NCI-H526 (cell line): ENCODE measurements at regions not wholly inside any gene's neighbourhood (a gene's known extent, or its start where the extent isn't known, plus 50 kb on each side); places are given as distances from the start of the nearest gene placed in this dataset.

ENCODE experiments used
- DNase-seq, 2 experiments: peaks; one replicate each; lab custom pipeline; 2025; lab: John Stamatoyannopoulos, UW

- DNase-seq, result no peak
These were observed 588.8 kb downstream of the PRELID2 start for GRCh38 chr5:145246379-145246778.

GRCh38 chr5:145245354-145245753 lies 589.8 kb downstream of the PRELID2 start:
- no peak for DNase-seq

- DNase-seq, result no peak
These were observed 590.4 kb downstream of the PRELID2 start for GRCh38 chr5:145244788-145245187.

GRCh38 chr5:145244251-145244650 lies 590.9 kb downstream of the PRELID2 start:
- no peak for DNase-seq

- no peak for DNase-seq
These were observed 592.1 kb downstream of the PRELID2 start for GRCh38 chr5:145243016-145243415.

- no peak for DNase-seq
These were observed 592.6 kb downstream of the PRELID2 start for GRCh38 chr5:145242551-145242950.

GRCh38 chr5:145237843-145238242 lies 597.3 kb downstream of the PRELID2 start:
- DNase-seq, result peak; percentile 35 to 82

GRCh38 chr5:145236983-145237382 lies 598.2 kb downstream of the PRELID2 start:
- DNase-seq, result no peak

GRCh38 chr5:145236127-145236526 lies 599.0 kb downstream of the PRELID2 start:
- no peak for DNase-seq

- no peak for DNase-seq
These were observed 601.7 kb downstream of the PRELID2 start for GRCh38 chr5:145233461-145233860.

GRCh38 chr5:145230781-145231180 lies 604.4 kb downstream of the PRELID2 start:
- DNase-seq, result no peak

GRCh38 chr5:145228564-145228963 lies 606.6 kb downstream of the PRELID2 start:
- DNase-seq, result no peak

GRCh38 chr5:145227881-145228280 lies 607.3 kb downstream of the PRELID2 start:
- DNase-seq, result no peak

GRCh38 chr5:145226726-145227125 lies 608.4 kb downstream of the PRELID2 start:
- DNase-seq, result no peak

GRCh38 chr5:145225529-145225928 lies 609.6 kb downstream of the PRELID2 start:
- no peak for DNase-seq

GRCh38 chr5:145223582-145223981 lies 611.6 kb downstream of the PRELID2 start:
- DNase-seq, result no peak

- DNase-seq, result no peak
These were observed 612.5 kb downstream of the PRELID2 start for GRCh38 chr5:145222622-145223021.

GRCh38 chr5:145221416-145221815 lies 613.7 kb downstream of the PRELID2 start:
- no peak for DNase-seq

GRCh38 chr5:145220481-145220880 lies 614.7 kb downstream of the PRELID2 start:
- no peak for DNase-seq

GRCh38 chr5:145218982-145219381 lies 616.2 kb downstream of the PRELID2 start:
- no peak for DNase-seq

- DNase-seq, result no peak
These were observed 617.1 kb downstream of the PRELID2 start for GRCh38 chr5:145218019-145218418.

GRCh38 chr5:145210020-145210419 lies 625.1 kb downstream of the PRELID2 start:
- DNase-seq, result no peak

GRCh38 chr5:145205546-145205945 lies 629.6 kb downstream of the PRELID2 start:
- no peak for DNase-seq

GRCh38 chr5:145204743-145205142 lies 630.4 kb downstream of the PRELID2 start:
- no peak for DNase-seq

- no peak for DNase-seq
These were observed 631.9 kb downstream of the PRELID2 start for GRCh38 chr5:145203193-145203592.
